Nephron progenitor cell (in vitro differentiated cells): ENCODE measurements at regions not wholly inside any gene's neighbourhood (a gene's known extent, or its start where the extent isn't known, plus 50 kb on each side); places are given as distances from the start of the nearest gene placed in this dataset.

Source experiments
- DNase-seq: peaks from one replicate; pipeline ENCODE4 v3.0.0; 2021
- H3K27ac Mint-ChIP-seq: 2 replicates; pipeline ENCODE4 v1.8.0; 2021; ENCODE audit warnings: mild to moderate bottlenecking, moderate library complexity, mixed read lengths
- H3K27me3 Mint-ChIP-seq: 2 replicates; pipeline ENCODE4 v1.8.0; 2021; ENCODE audit warnings: mild to moderate bottlenecking, low read depth, mixed read lengths; ENCODE audit not compliant: poor library complexity
- H3K36me3 Mint-ChIP-seq: 2 replicates; pipeline ENCODE4 v1.8.0; 2021; ENCODE audit warnings: low read depth, mixed read lengths
- H3K4me1 Mint-ChIP-seq: 2 replicates; pipeline ENCODE4 v1.8.0; 2021; ENCODE audit warnings: mixed read lengths
- H3K4me3 Mint-ChIP-seq: 2 replicates; pipeline ENCODE4 v1.8.0; 2021; ENCODE audit warnings: mild to moderate bottlenecking, moderate library complexity, mixed read lengths
- H3K9me3 Mint-ChIP-seq: 2 replicates; pipeline ENCODE4 v1.8.0; 2021; ENCODE audit warnings: mild to moderate bottlenecking, moderate library complexity, mixed read lengths
- CTCF ChIP-seq: fragments of 200-600 bp; sonication (generic); IDR thresholded peaks from 2 replicates; pipeline ENCODE4 v1.5.0; 2021; ENCODE audit warnings: antibody characterized with exemption

GRCh38 chr2:66235428-66235827 lies 199.5 kb upstream of the MEIS1 start:
- peak overlapping the region; percentile 51 for H3K27ac Mint-ChIP-seq
- no peak for DNase-seq
- peaks cover 27% of the 10 kb centered on the region for H3K4me1 Mint-ChIP-seq

GRCh38 chr2:66233981-66234380 lies 200.9 kb upstream of the MEIS1 start:
- no peak for DNase-seq
- no peaks in the 10 kb centered on the region for H3K36me3 Mint-ChIP-seq
- no peak for TF ChIP-seq CTCF
- H3K27ac Mint-ChIP-seq: no peak overlapping the region
- peaks cover 27% of the 10 kb centered on the region for H3K4me1 Mint-ChIP-seq
- no peaks in the 10 kb centered on the region for H3K9me3 Mint-ChIP-seq
- H3K27me3 Mint-ChIP-seq: peaks cover 11% of the 10 kb centered on the region
- no peak overlapping the region for H3K4me3 Mint-ChIP-seq

More at GRCh38 chr2:66235428-66235827, 199.5 kb upstream of the MEIS1 start:
- Mint-ChIP-seq H3K9me3 (no peaks in the 10 kb centered on the region), H3K4me3 (no peak overlapping the region), H3K27me3 (peaks cover 7% of the 10 kb centered on the region), H3K36me3 (no peaks in the 10 kb centered on the region)
- no peak for TF ChIP-seq CTCF

- no peak for TF ChIP-seq CTCF
- Mint-ChIP-seq H3K36me3 (no peaks in the 10 kb centered on the region), H3K27me3 (peaks cover 3% of the 10 kb centered on the region), H3K9me3 (no peaks in the 10 kb centered on the region), H3K4me1 (no peaks in the 10 kb centered on the region), H3K27ac (peak overlapping the region; percentile 35), H3K4me3 (no peak overlapping the region)
- no peak for DNase-seq
These were observed 206.8 kb upstream of the MEIS1 start for GRCh38 chr2:66228128-66228547.

- H3K9me3 Mint-ChIP-seq: peaks cover 5% of the 10 kb centered on the region
- H3K27ac Mint-ChIP-seq: no peak overlapping the region
- peaks cover 7% of the 10 kb centered on the region for H3K27me3 Mint-ChIP-seq
- no peak for TF ChIP-seq CTCF
- DNase-seq: no peak
- no peak overlapping the region for H3K4me3 Mint-ChIP-seq
- H3K36me3 Mint-ChIP-seq: no peaks in the 10 kb centered on the region
- no peaks in the 10 kb centered on the region for H3K4me1 Mint-ChIP-seq
These were observed 217.8 kb upstream of the MEIS1 start for GRCh38 chr2:66217039-66217585.

- no peak for TF ChIP-seq CTCF
These were observed 222.2 kb upstream of the MEIS1 start for GRCh38 chr2:66212749-66213148.

GRCh38 chr2:66202586-66202985 lies 232.3 kb upstream of the MEIS1 start:
- no peak overlapping the region for H3K27ac Mint-ChIP-seq
- H3K4me1 Mint-ChIP-seq: no peaks in the 10 kb centered on the region
- DNase-seq: no peak
- no peak for TF ChIP-seq CTCF
- H3K27me3 Mint-ChIP-seq: no peaks in the 10 kb centered on the region
- peaks cover 34% of the 10 kb centered on the region for H3K9me3 Mint-ChIP-seq
- no peak overlapping the region for H3K4me3 Mint-ChIP-seq
- H3K36me3 Mint-ChIP-seq: peaks cover 12% of the 10 kb centered on the region

More at GRCh38 chr2:66212749-66213148, 222.2 kb upstream of the MEIS1 start:
- H3K27me3 Mint-ChIP-seq: peaks cover 11% of the 10 kb centered on the region
- no peaks in the 10 kb centered on the region for H3K36me3 Mint-ChIP-seq
- H3K9me3 Mint-ChIP-seq: peaks cover 21% of the 10 kb centered on the region
- H3K4me1 Mint-ChIP-seq: no peaks in the 10 kb centered on the region
- no peak overlapping the region for H3K4me3 Mint-ChIP-seq
- H3K27ac Mint-ChIP-seq: no peak overlapping the region
- no peak for DNase-seq
